Stomach smooth muscle (tissue), 2 donors: ENCODE measurements at regions not wholly inside any gene's neighbourhood (a gene's known extent, or its start where the extent isn't known, plus 50 kb on each side); places are given as distances from the start of the nearest gene placed in this dataset.
"Not testable (repeated sequence)": the region's sequence is repeated elsewhere in the genome, so short reads cannot be mapped to it uniquely, and the experiment has no call there.

Experiments
- H3K27ac ChIP-seq: one replicate; pipeline ENCODE4 v1.7.0; 2013; ENCODE audit warnings: mild to moderate bottlenecking, low read length, inconsistent platforms
- H3K27me3 ChIP-seq, 2 donors: one replicate each; pipeline ENCODE4 v1.7.0; 2013; ENCODE audit warnings: low read length in 2 of 2; ENCODE audit not compliant: insufficient read depth in 2 of 2, control insufficient read depth in 1 of 2
- H3K36me3 ChIP-seq, 2 donors: one replicate each; pipeline ENCODE4 v1.7.0; 2013; ENCODE audit warnings: low read length in 2 of 2; ENCODE audit not compliant: control insufficient read depth in 2 of 2, insufficient read depth in 2 of 2
- H3K4me1 ChIP-seq: one replicate; pipeline ENCODE4 v1.7.0; 2013; ENCODE audit warnings: low read length; ENCODE audit not compliant: control insufficient read depth, insufficient read depth
- H3K4me3 ChIP-seq, 2 donors: one replicate each; pipeline ENCODE4 v1.7.0; 2013; ENCODE audit warnings: low read length in 2 of 2
- H3K9ac ChIP-seq, 2 donors: one replicate each; pipeline ENCODE4 v1.7.0; 2013; ENCODE audit warnings: low read length in 2 of 2, mild to moderate bottlenecking in 1 of 2
- H3K9me3 ChIP-seq, 2 donors: one replicate each; pipeline ENCODE4 v1.7.0; 2013; ENCODE audit warnings: low read length in 2 of 2; ENCODE audit not compliant: control insufficient read depth in 2 of 2
- donor health status: healthy.
- donor health status: Pancreatic carcinoma.

GRCh38 chr5:91243286-91243685 lies 139.8 kb downstream of the ARRDC3 start:
- Histone ChIP-seq H3K9ac (no peak overlapping the region), H3K27me3 (no peaks in the 10 kb centered on the region), H3K9me3 (peaks cover 0 to 2% of the 10 kb centered on the region in 2 donors), H3K4me3 (no peak overlapping the region), H3K36me3 (no peaks in the 10 kb centered on the region), H3K27ac (no peak overlapping the region), H3K4me1 (peaks cover 4% of the 10 kb centered on the region)

GRCh38 chr5:91241460-91241859 lies 141.7 kb downstream of the ARRDC3 start:
- not testable (repeated sequence) for H3K27ac ChIP-seq, H3K9me3 ChIP-seq, H3K36me3 ChIP-seq, H3K4me1 ChIP-seq, H3K4me3 ChIP-seq, H3K9ac ChIP-seq, H3K27me3 ChIP-seq

GRCh38 chr5:91240175-91240574 lies 142.9 kb downstream of the ARRDC3 start:
- Histone ChIP-seq H3K36me3 (no peaks in the 10 kb centered on the region), H3K4me3 (no peak overlapping the region), H3K27me3 (no peaks in the 10 kb centered on the region), H3K9ac (no peak overlapping the region), H3K9me3 (peaks cover 0 to 2% of the 10 kb centered on the region in 2 donors), H3K4me1 (peaks cover 3% of the 10 kb centered on the region), H3K27ac (no peak overlapping the region)

- no peaks in the 10 kb centered on the region for H3K36me3 ChIP-seq
- H3K9me3 ChIP-seq, result no peaks in the 10 kb centered on the region
- H3K9ac ChIP-seq, result no peak overlapping the region
- no peak overlapping the region for H3K27ac ChIP-seq
- H3K27me3 ChIP-seq, result no peaks in the 10 kb centered on the region
- H3K4me3 ChIP-seq, result no peak overlapping the region
- no peaks in the 10 kb centered on the region for H3K4me1 ChIP-seq
These were observed 147.8 kb downstream of the ARRDC3 start for GRCh38 chr5:91235271-91235694.

GRCh38 chr5:91232523-91232922 lies 150.6 kb downstream of the ARRDC3 start:
- Histone ChIP-seq H3K27ac (no peak overlapping the region), H3K36me3 (no peaks in the 10 kb centered on the region), H3K9ac (no peak overlapping the region), H3K4me3 (no peak overlapping the region), H3K4me1 (no peaks in the 10 kb centered on the region), H3K27me3 (no peaks in the 10 kb centered on the region), H3K9me3 (no peaks in the 10 kb centered on the region)

GRCh38 chr5:91229031-91229727 lies 153.9 kb downstream of the ARRDC3 start:
- H3K36me3 ChIP-seq, result no peaks in the 10 kb centered on the region
- no peak overlapping the region for H3K27ac ChIP-seq
- H3K4me1 ChIP-seq, result no peaks in the 10 kb centered on the region
- H3K4me3 ChIP-seq, result no peak overlapping the region
- H3K9me3 ChIP-seq, result no peaks in the 10 kb centered on the region
- no peak overlapping the region for H3K9ac ChIP-seq
- no peaks in the 10 kb centered on the region for H3K27me3 ChIP-seq

- no peak overlapping the region for H3K9ac ChIP-seq
- no peaks in the 10 kb centered on the region for H3K4me1 ChIP-seq
- no peaks in the 10 kb centered on the region for H3K27me3 ChIP-seq
- no peak overlapping the region for H3K4me3 ChIP-seq
- H3K27ac ChIP-seq, result no peak overlapping the region
- no peaks in the 10 kb centered on the region for H3K9me3 ChIP-seq
- H3K36me3 ChIP-seq, result no peaks in the 10 kb centered on the region
These were observed 154.9 kb downstream of the ARRDC3 start for GRCh38 chr5:91228188-91228587.

GRCh38 chr5:91225848-91226686 lies 157.1 kb downstream of the ARRDC3 start:
- Histone ChIP-seq H3K4me3 (no peak overlapping the region), H3K27ac (no peak overlapping the region)

GRCh38 chr5:91224969-91225368 lies 158.1 kb downstream of the ARRDC3 start:
- H3K4me3 ChIP-seq, result no peak overlapping the region
- no peak overlapping the region for H3K9ac ChIP-seq
- no peaks in the 10 kb centered on the region for H3K9me3 ChIP-seq
- no peaks in the 10 kb centered on the region for H3K36me3 ChIP-seq
- no peak overlapping the region for H3K27ac ChIP-seq
- no peaks in the 10 kb centered on the region for H3K27me3 ChIP-seq
- no peaks in the 10 kb centered on the region for H3K4me1 ChIP-seq

More at GRCh38 chr5:91225848-91226686, 157.1 kb downstream of the ARRDC3 start:
- Histone ChIP-seq H3K27me3 (no peaks in the 10 kb centered on the region), H3K9ac (no peak overlapping the region), H3K9me3 (no peaks in the 10 kb centered on the region), H3K36me3 (no peaks in the 10 kb centered on the region), H3K4me1 (no peaks in the 10 kb centered on the region)

- H3K36me3 ChIP-seq, result no peaks in the 10 kb centered on the region
- H3K4me3 ChIP-seq, result no peak overlapping the region
- H3K9me3 ChIP-seq, result no peaks in the 10 kb centered on the region
These were observed 158.7 kb downstream of the ARRDC3 start for GRCh38 chr5:91224456-91224855.

GRCh38 chr5:91223886-91224285 lies 159.2 kb downstream of the ARRDC3 start:
- Histone ChIP-seq H3K27me3 (no peaks in the 10 kb centered on the region), H3K4me3 (no peak overlapping the region), H3K9ac (no peak overlapping the region), H3K9me3 (no peaks in the 10 kb centered on the region), H3K27ac (no peak overlapping the region), H3K36me3 (no peaks in the 10 kb centered on the region), H3K4me1 (no peaks in the 10 kb centered on the region)

More at GRCh38 chr5:91224456-91224855, 158.7 kb downstream of the ARRDC3 start:
- Histone ChIP-seq H3K9ac (no peak overlapping the region), H3K4me1 (no peaks in the 10 kb centered on the region), H3K27me3 (no peaks in the 10 kb centered on the region), H3K27ac (no peak overlapping the region)
